Astrocyte (in vitro differentiated cells and primary cell): ENCODE measurements at regions not wholly inside any gene's neighbourhood (a gene's known extent, or its start where the extent isn't known, plus 50 kb on each side); places are given as distances from the start of the nearest gene placed in this dataset.

ENCODE experiments used
- DNase-seq: peaks from one replicate; pipeline ENCODE4 v3.0.0-alpha.2; 2010; ENCODE audit warnings: low read depth
- FAIRE-seq: peaks from 2 replicates; lab custom pipeline; 2011; peaks lifted over from hg19 to GRCh38; lab: Jason Lieb, UNC
- H2AFZ ChIP-seq: 2 replicates; pipeline ENCODE4 v1.6.0; 2012; ENCODE audit warnings: low read depth, low read length, inconsistent platforms
- H3K27ac ChIP-seq: 2 replicates; pipeline ENCODE4 v1.5.1; 2011; ENCODE audit warnings: low read depth, low read length, inconsistent platforms
- H3K27me3 ChIP-seq: 2 replicates; pipeline ENCODE4 v1.6.0; 2011; ENCODE audit warnings: low read length, inconsistent platforms; ENCODE audit not compliant: insufficient read depth
- H3K36me3 ChIP-seq: 2 replicates; pipeline ENCODE4 v1.5.1; 2011; ENCODE audit warnings: low read length, inconsistent platforms; ENCODE audit not compliant: insufficient read depth
- H3K4me1 ChIP-seq: 2 replicates; pipeline ENCODE4 v1.5.1; 2011; ENCODE audit warnings: low read length, inconsistent platforms; ENCODE audit not compliant: insufficient read depth
- H3K4me2 ChIP-seq: 2 replicates; pipeline ENCODE4 v1.6.0; 2012; ENCODE audit warnings: low read length, inconsistent platforms
- H3K4me3 ChIP-seq: 2 replicates; pipeline ENCODE4 v1.5.1; 2011; ENCODE audit warnings: low read depth, mild to moderate bottlenecking, low read length, inconsistent platforms; ENCODE audit not compliant: insufficient read depth
- H3K79me2 ChIP-seq: 2 replicates; pipeline ENCODE4 v1.6.0; 2012; ENCODE audit warnings: mild to moderate bottlenecking, low read length, inconsistent platforms; ENCODE audit not compliant: insufficient read depth
- H3K9ac ChIP-seq: 2 replicates; pipeline ENCODE4 v1.6.0; 2012; ENCODE audit warnings: mild to moderate bottlenecking, low read length, inconsistent platforms
- H3K9me3 ChIP-seq: 2 replicates; pipeline ENCODE4 v1.5.1; 2012; ENCODE audit warnings: low read depth, mild to moderate bottlenecking, low read length, inconsistent platforms; ENCODE audit not compliant: insufficient read depth
- H4K20me1 ChIP-seq: 2 replicates; pipeline ENCODE4 v1.6.0; 2012; ENCODE audit warnings: low read length, inconsistent platforms; ENCODE audit not compliant: insufficient read depth
- H3K27ac Mint-ChIP-seq: one replicate; pipeline ENCODE4 v1.8.0; 2021; ENCODE audit warnings: mild to moderate bottlenecking, mixed read lengths; ENCODE audit not compliant: unreplicated experiment
- H3K27me3 Mint-ChIP-seq: one replicate; pipeline ENCODE4 v1.8.0; 2021; ENCODE audit warnings: low read depth, mixed read lengths; ENCODE audit not compliant: unreplicated experiment
- H3K36me3 Mint-ChIP-seq: one replicate; pipeline ENCODE4 v1.8.0; 2021; ENCODE audit warnings: low read depth, mixed read lengths; ENCODE audit not compliant: unreplicated experiment
- H3K4me1 Mint-ChIP-seq: one replicate; pipeline ENCODE4 v1.8.0; 2021; ENCODE audit warnings: low read depth, mixed read lengths; ENCODE audit not compliant: unreplicated experiment
- H3K4me3 Mint-ChIP-seq: one replicate; pipeline ENCODE4 v1.8.0; 2021; ENCODE audit warnings: mild to moderate bottlenecking, moderate library complexity, mixed read lengths; ENCODE audit not compliant: unreplicated experiment
- H3K9me3 Mint-ChIP-seq: one replicate; pipeline ENCODE4 v1.8.0; 2021; ENCODE audit warnings: mild to moderate bottlenecking, mixed read lengths; ENCODE audit not compliant: unreplicated experiment
- CTCF ChIP-seq: IDR thresholded peaks from 2 replicates; pipeline ENCODE4 v1.5.1; 2011; ENCODE audit warnings: low read depth, mild to moderate bottlenecking, inconsistent platforms, low read length, moderate library complexity; ENCODE audit not compliant: insufficient read depth
- EZH2 ChIP-seq: IDR thresholded peaks from 2 replicates; pipeline ENCODE4 v1.6.1; 2012; ENCODE audit warnings: mild to moderate bottlenecking, low read length, inconsistent platforms; ENCODE audit not compliant: insufficient read depth

GRCh38 chr5:35363387-35363965 is 133.2 kb upstream of the PRLR start:
- H3K27me3 Mint-ChIP-seq = peaks cover 2% of the 10 kb centered on the region
- H3K27ac ChIP-seq = no peak overlapping the region
- H2AFZ ChIP-seq = no peak overlapping the region
- no peaks in the 10 kb centered on the region for H3K79me2 ChIP-seq
- H3K27me3 ChIP-seq = no peaks in the 10 kb centered on the region
- no peaks in the 10 kb centered on the region for H3K4me1 ChIP-seq
- H3K9ac ChIP-seq = no peak overlapping the region
- no peaks in the 10 kb centered on the region for H3K4me1 Mint-ChIP-seq
- H3K27ac Mint-ChIP-seq = no peak overlapping the region
- no peaks in the 10 kb centered on the region for H3K9me3 ChIP-seq
- H3K36me3 Mint-ChIP-seq = no peaks in the 10 kb centered on the region
- TF ChIP-seq CTCF = no peak
- no peak for TF ChIP-seq EZH2
- H3K4me3 ChIP-seq = no peak overlapping the region
- no peaks in the 10 kb centered on the region for H3K9me3 Mint-ChIP-seq
- FAIRE-seq = no peak
- no peak for DNase-seq
- no peaks in the 10 kb centered on the region for H4K20me1 ChIP-seq
- H3K4me3 Mint-ChIP-seq = no peak overlapping the region
- no peaks in the 10 kb centered on the region for H3K36me3 ChIP-seq
- no peak overlapping the region for H3K4me2 ChIP-seq

GRCh38 chr5:35362772-35363171 is 132.5 kb upstream of the PRLR start:
- H2AFZ ChIP-seq = no peak overlapping the region
- TF ChIP-seq EZH2 = no peak
- no peak for TF ChIP-seq CTCF
- no peaks in the 10 kb centered on the region for H3K4me1 Mint-ChIP-seq
- H3K4me3 Mint-ChIP-seq = no peak overlapping the region
- H3K4me2 ChIP-seq = no peak overlapping the region
- H4K20me1 ChIP-seq = no peaks in the 10 kb centered on the region
- H3K9ac ChIP-seq = no peak overlapping the region
- no peaks in the 10 kb centered on the region for H3K36me3 ChIP-seq
- H3K4me1 ChIP-seq = no peaks in the 10 kb centered on the region
- no peak overlapping the region for H3K27ac ChIP-seq
- no peaks in the 10 kb centered on the region for H3K79me2 ChIP-seq
- no peaks in the 10 kb centered on the region for H3K9me3 Mint-ChIP-seq
- H3K9me3 ChIP-seq = no peaks in the 10 kb centered on the region
- no peaks in the 10 kb centered on the region for H3K36me3 Mint-ChIP-seq
- H3K27ac Mint-ChIP-seq = no peak overlapping the region
- peaks cover 2% of the 10 kb centered on the region for H3K27me3 Mint-ChIP-seq
- no peaks in the 10 kb centered on the region for H3K27me3 ChIP-seq
- H3K4me3 ChIP-seq = no peak overlapping the region
- DNase-seq (no peak), FAIRE-seq (no peak)

- no peak for FAIRE-seq
Observed at GRCh38 chr5:35360671-35361070, 130.4 kb upstream of the PRLR start.

More at GRCh38 chr5:35360671-35361070, 130.4 kb upstream of the PRLR start:
- no peak overlapping the region for H3K27ac Mint-ChIP-seq
- no peak overlapping the region for H3K4me2 ChIP-seq
- no peaks in the 10 kb centered on the region for H3K79me2 ChIP-seq
- TF ChIP-seq CTCF = no peak
- TF ChIP-seq EZH2 = no peak
- H3K4me1 Mint-ChIP-seq = peaks cover 3% of the 10 kb centered on the region
- no peaks in the 10 kb centered on the region for H3K4me1 ChIP-seq
- H3K9ac ChIP-seq = no peak overlapping the region
- no peak overlapping the region for H2AFZ ChIP-seq
- H3K27ac ChIP-seq = no peak overlapping the region
- H4K20me1 ChIP-seq = no peaks in the 10 kb centered on the region
- no peaks in the 10 kb centered on the region for H3K9me3 ChIP-seq
- no peaks in the 10 kb centered on the region for H3K9me3 Mint-ChIP-seq
- H3K36me3 Mint-ChIP-seq = no peaks in the 10 kb centered on the region
- DNase-seq = no peak
- no peaks in the 10 kb centered on the region for H3K36me3 ChIP-seq
- H3K27me3 ChIP-seq = no peaks in the 10 kb centered on the region
- no peak overlapping the region for H3K4me3 Mint-ChIP-seq
- no peak overlapping the region for H3K4me3 ChIP-seq
- peaks cover 2% of the 10 kb centered on the region for H3K27me3 Mint-ChIP-seq
